HG03108 (cell line): ENCODE measurements at regions not wholly inside any gene's neighbourhood (a gene's known extent, or its start where the extent isn't known, plus 50 kb on each side); places are given as distances from the start of the nearest gene placed in this dataset.

Source experiments
- ATAC-seq: cut with Tn5 transposase; IDR thresholded peaks from one replicate; pipeline ENCODE4 v1.9.1; 2021; ENCODE audit warnings: moderate library complexity; ENCODE audit not compliant: unreplicated experiment

GRCh38 chr2:47620770-47621437 lies 50.1 kb upstream of the KCNK12 start:
- ATAC-seq = no peak
